HG03571 (cell line): ENCODE measurements at regions not wholly inside any gene's neighbourhood (a gene's known extent, or its start where the extent isn't known, plus 50 kb on each side); places are given as distances from the start of the nearest gene placed in this dataset.

Source experiments
- ATAC-seq: cut with Tn5 transposase; IDR thresholded peaks from one replicate; pipeline ENCODE4 v1.9.1; 2021; ENCODE audit not compliant: unreplicated experiment

- ATAC-seq = no peak
Measured at GRCh38 chr2:23203383-23203782, 181.6 kb upstream of the KLHL29 start.

GRCh38 chr2:23204685-23205242 is 180.2 kb upstream of the KLHL29 start:
- no peak for ATAC-seq

- ATAC-seq = no peak
Measured at GRCh38 chr2:23206650-23207049, 178.3 kb upstream of the KLHL29 start.

GRCh38 chr2:23207871-23208270 is 177.1 kb upstream of the KLHL29 start:
- no peak for ATAC-seq

GRCh38 chr2:23208339-23208738 is 176.6 kb upstream of the KLHL29 start:
- no peak for ATAC-seq

GRCh38 chr2:23209059-23209458 is 175.9 kb upstream of the KLHL29 start:
- no peak for ATAC-seq

- no peak for ATAC-seq
Measured at GRCh38 chr2:23211987-23212583, 172.9 kb upstream of the KLHL29 start.

- ATAC-seq = no peak
Measured at GRCh38 chr2:23213196-23213595, 171.8 kb upstream of the KLHL29 start.

- ATAC-seq = no peak
Measured at GRCh38 chr2:23215016-23215415, 170.0 kb upstream of the KLHL29 start.

- ATAC-seq = no peak
Measured at GRCh38 chr2:23219666-23220065, 165.3 kb upstream of the KLHL29 start.

GRCh38 chr2:23220513-23221094 is 164.4 kb upstream of the KLHL29 start:
- no peak for ATAC-seq

- no peak for ATAC-seq
Measured at GRCh38 chr2:23221236-23221635, 163.7 kb upstream of the KLHL29 start.

GRCh38 chr2:23221901-23222300 is 163.1 kb upstream of the KLHL29 start:
- no peak for ATAC-seq

- ATAC-seq = no peak
Measured at GRCh38 chr2:23230885-23231284, 154.1 kb upstream of the KLHL29 start.

GRCh38 chr2:23231865-23232264 is 153.1 kb upstream of the KLHL29 start:
- no peak for ATAC-seq

- no peak for ATAC-seq
Measured at GRCh38 chr2:23235292-23235691, 149.7 kb upstream of the KLHL29 start.

GRCh38 chr2:23235736-23236135 is 149.2 kb upstream of the KLHL29 start:
- no peak for ATAC-seq

GRCh38 chr2:23237147-23237546 is 147.8 kb upstream of the KLHL29 start:
- no peak for ATAC-seq

- ATAC-seq = no peak
Measured at GRCh38 chr2:23238011-23238657, 146.8 kb upstream of the KLHL29 start.

GRCh38 chr2:23239374-23239773 is 145.6 kb upstream of the KLHL29 start:
- no peak for ATAC-seq

- no peak for ATAC-seq
Measured at GRCh38 chr2:23241121-23241520, 143.9 kb upstream of the KLHL29 start.

- ATAC-seq = no peak
Measured at GRCh38 chr2:23241611-23242245, 143.3 kb upstream of the KLHL29 start.
